Transverse colon (tissue), 3 donors: ENCODE measurements at regions not wholly inside any gene's neighbourhood (a gene's known extent, or its start where the extent isn't known, plus 50 kb on each side); places are given as distances from the start of the nearest gene placed in this dataset.

Source experiments
- CTCF ChIP-seq, 5 experiments: fragments of 200-600 bp in 3 of 5; fragments of 450-650 bp in 2 of 5; sonication (generic) in 3 of 5; IDR thresholded peaks; 1 replicate in 2 of 5; 2 replicates in 3 of 5; pipeline ENCODE4 v1.5.1; 2016 to 2017; ENCODE audit warnings: antibody characterized with exemption in 5 of 5, inconsistent platforms in 3 of 5, mild to moderate bottlenecking in 2 of 5, moderate library complexity in 1 of 5
- EP300 ChIP-seq: sonication (generic); formaldehyde crosslinking; IDR thresholded peaks from one replicate; pipeline ENCODE4 v1.6.1; 2017; ENCODE audit warnings: antibody characterized with exemption, low read depth
- POLR2A ChIP-seq: fragments of 450-650 bp; IDR thresholded peaks from one replicate; pipeline ENCODE4 v1.6.1; 2016; ENCODE audit warnings: antibody characterized with exemption, mild to moderate bottlenecking, moderate library complexity

DNA sequence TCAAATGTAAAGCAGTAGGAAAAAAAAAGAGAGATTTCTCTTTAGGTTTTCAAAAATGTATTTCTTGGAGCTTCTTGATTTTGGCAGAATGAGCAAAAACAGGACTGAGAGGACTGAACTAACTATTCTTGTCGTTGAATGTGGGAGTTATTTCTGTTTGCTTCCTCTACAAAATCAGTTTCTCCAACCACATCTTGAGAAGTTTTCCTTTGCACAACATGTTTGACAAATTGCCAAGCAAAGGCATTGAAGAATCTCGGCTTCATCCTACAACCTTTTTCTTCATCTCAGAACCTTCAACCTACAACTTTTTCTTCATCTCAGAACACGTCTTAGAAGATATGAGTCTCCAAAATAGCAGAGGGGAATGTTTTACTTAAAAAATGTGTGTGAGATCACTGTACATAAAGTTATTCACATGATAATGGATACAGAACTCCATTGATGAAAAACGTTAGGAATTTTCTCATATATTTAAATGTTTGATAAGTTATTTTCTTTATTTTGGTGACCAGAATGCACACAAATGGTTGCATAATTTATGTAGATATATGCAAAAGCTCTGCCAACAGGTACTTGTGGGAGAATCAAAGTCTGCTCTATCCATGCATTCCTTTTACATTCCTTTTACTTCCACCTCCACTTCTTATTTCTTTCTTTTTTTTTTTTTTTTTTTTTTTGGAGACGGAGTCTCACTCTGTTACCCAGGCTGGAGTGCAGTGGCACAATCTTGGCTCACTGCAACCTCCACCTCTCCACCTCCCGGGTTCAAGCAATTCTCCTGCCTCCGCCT, 370.0 kb downstream of the KCNJ2 start:
- TF ChIP-seq POLR2A (no peak), EP300 (no peak), CTCF (IDR thresholded peaks at IDR 0.05) (no peak)
